GM18870 (cell line): ENCODE measurements at regions not wholly inside any gene's neighbourhood (a gene's known extent, or its start where the extent isn't known, plus 50 kb on each side); places are given as distances from the start of the nearest gene placed in this dataset.

Experiments
- ATAC-seq: cut with Tn5 transposase; IDR thresholded peaks from one replicate; pipeline ENCODE4 v1.9.1; 2021; ENCODE audit warnings: moderate library complexity; ENCODE audit not compliant: unreplicated experiment

GRCh38 chr5:61894046-61894445 is 412.0 kb upstream of the KIF2A start:
- ATAC-seq = no peak

GRCh38 chr5:61896811-61897210 is 409.2 kb upstream of the KIF2A start:
- ATAC-seq = no peak

- ATAC-seq = no peak
These were observed 408.8 kb upstream of the KIF2A start for GRCh38 chr5:61897251-61897650.

DNA sequence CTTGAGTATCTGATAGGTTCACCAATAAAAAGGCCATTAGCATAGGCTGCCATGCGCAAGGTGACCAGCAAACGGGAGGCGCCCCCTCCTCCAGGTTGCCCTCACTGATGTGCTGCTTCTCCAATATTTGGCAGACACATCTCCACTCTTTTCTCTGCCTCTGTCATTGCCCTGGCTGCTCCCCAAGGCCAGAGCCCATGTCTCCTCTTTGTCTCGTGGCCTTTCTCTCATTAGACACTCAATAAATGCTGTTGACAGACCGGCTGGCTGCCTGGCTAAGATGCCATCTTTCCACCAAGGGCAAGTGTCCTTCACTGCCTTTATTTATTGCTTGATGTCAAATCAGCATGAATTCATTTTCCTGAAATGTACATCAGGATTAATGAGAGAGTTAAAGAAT is 404.0 kb upstream of the KIF2A start:
- no peak for ATAC-seq

- ATAC-seq = no peak
These were observed 401.3 kb upstream of the KIF2A start for GRCh38 chr5:61904730-61905129.

DNA sequence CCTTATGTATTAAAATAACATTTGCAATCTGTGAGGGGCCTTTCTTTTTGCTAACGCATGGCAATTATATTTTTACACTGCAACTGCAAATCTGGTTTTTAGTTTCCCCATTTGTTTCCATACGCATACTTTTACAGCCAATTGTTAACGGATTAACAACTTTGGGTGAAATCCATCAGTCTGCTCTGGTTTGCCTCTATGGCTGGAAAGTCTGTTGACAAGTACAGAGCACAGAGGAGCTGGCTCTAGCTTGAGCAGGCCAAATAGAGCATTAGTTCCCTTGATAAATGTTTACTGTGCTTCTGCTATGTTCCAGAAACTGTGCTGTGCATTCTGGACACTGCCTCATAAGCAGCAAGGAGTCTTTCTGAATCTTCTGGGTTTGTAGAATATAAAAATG is 400.4 kb upstream of the KIF2A start:
- ATAC-seq = no peak

GRCh38 chr5:61906820-61907219 is 399.2 kb upstream of the KIF2A start:
- no peak for ATAC-seq

- ATAC-seq = no peak
These were observed 398.0 kb upstream of the KIF2A start for GRCh38 chr5:61907995-61908394.

- ATAC-seq = no peak
These were observed 395.2 kb upstream of the KIF2A start for GRCh38 chr5:61910771-61911170.

GRCh38 chr5:61912559-61912958 is 393.4 kb upstream of the KIF2A start:
- ATAC-seq = no peak

- no peak for ATAC-seq
These were observed 390.4 kb upstream of the KIF2A start for GRCh38 chr5:61915646-61916045.

DNA sequence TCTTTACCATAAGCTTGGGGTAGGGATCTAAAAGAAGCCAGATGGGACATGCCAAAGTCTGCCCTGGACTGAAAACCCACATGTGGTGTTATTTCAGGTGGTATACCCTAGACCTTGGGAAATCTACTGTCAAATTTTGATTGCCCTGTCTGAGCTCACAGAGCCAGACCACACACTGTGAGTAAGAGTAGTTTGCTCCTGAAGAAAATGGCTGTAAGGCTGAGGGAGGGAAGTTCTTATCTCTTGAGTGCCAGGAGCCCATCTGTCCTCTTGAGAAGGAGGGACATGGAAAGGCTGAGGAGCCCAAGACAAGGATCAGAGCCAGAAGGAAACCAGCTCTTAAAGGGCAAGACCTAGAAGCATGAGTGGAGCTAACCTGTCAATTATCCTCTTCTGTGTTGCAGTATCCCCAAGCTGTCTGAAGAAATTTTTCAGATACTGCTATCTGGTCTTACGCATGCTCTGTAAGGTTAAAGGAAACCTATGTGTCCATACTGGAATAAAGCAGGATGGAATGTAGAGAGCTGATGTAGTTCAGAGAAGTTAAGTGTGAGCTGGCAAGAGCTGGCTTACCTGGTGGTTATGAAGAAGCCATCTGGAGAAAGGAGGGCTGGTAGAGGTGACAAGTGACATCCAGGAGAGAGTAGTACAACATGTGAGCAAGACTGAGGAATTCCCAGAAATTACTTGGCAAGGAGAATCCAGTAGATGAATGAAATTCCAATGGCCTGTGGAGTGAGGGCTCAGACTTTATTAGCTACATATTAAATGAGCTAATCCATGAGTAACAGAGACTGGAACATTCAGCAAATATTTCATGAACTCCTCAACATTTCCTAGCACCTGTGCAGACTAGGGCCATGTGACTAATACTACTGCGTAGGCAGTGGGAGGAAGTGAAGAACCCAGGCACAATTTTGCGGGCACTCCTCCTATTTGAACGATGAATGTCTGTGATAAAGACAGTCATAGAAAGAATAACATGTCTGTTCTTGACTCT is 389.1 kb upstream of the KIF2A start:
- no peak for ATAC-seq

- ATAC-seq = no peak
These were observed 387.4 kb upstream of the KIF2A start for GRCh38 chr5:61918611-61919010.

DNA sequence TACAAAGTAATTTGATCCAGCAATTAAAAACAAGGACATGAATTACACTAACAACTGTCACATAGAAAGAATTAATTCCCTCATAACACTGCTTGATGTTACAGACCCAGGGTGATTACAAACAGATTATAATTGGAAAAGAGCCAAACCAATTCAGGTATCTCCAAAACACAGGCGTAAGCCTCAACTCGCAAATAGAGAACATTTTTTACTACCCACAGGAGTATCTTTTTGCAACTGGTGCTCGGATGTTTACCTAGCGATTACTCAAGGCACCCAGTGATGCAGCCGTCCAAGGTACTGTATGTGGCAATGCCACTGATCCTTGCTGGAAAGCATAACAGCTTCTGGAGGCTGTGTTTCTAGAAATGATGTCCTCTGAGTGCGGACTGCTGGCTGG is 386.1 kb upstream of the KIF2A start:
- no peak for ATAC-seq

DNA sequence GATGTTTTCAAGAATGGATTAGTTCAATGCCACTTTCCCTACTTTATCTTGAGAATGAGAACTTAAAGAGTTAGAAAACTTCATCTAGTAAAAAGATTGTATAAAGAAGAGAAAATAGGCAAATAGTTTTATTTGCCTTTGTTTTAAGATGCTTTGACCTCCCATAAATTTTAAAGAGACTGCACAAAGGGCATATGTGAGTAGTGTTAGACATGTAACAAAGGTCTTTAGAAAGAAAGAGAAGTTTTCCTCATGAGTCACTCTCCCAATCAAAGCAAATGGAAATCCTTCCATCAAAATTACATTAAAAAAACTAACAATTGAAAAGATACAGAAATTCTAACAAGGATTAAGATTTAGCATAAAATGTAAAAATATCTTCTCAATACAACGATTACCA is 381.8 kb upstream of the KIF2A start:
- no peak for ATAC-seq

GRCh38 chr5:61926911-61927310 is 379.1 kb upstream of the KIF2A start:
- ATAC-seq = no peak

GRCh38 chr5:61931236-61931635 is 374.8 kb upstream of the KIF2A start:
- ATAC-seq = no peak

DNA sequence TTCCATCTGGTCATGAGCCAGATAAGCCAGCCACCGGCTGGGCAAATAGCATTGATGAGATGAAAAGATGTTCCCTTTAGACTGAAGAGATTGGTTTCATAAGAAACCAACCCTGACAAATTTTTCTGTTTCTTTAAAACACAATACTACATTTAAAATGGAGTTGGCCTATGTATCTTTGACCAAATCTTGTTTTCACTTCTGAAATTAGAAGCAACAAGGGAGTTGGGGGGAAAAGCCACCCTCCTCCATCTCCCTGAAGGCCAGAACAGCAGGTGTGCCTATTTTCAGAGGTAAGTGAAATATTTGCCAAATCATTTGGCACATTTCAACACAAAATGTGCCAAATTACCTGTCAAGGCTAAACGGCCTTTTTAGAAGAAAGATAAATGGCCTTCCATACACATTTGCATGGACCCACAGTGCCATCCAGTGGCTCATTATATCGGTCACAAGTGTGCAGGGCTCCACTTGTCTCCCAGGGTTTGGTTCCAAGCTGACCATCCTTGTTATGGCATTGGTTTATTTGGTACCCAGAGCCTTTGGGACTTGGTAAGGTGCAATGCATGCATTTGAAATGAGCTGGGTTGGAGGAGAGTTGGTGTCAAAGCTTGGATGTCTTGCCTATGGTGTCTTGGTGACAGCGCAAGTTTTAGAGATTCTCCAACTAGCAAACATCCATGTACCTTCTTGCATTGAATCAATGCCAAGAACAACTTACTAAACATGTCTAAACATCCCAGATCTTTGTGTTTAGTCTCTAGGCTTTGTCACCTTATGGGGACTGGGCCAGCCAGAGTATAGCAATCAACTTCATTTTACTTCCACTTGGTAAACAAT is 372.0 kb upstream of the KIF2A start:
- peak; percentile 67 for ATAC-seq

GRCh38 chr5:61941637-61942036 is 364.4 kb upstream of the KIF2A start:
- ATAC-seq = no peak

- ATAC-seq = no peak
These were observed 363.4 kb upstream of the KIF2A start for GRCh38 chr5:61942462-61943049.

DNA sequence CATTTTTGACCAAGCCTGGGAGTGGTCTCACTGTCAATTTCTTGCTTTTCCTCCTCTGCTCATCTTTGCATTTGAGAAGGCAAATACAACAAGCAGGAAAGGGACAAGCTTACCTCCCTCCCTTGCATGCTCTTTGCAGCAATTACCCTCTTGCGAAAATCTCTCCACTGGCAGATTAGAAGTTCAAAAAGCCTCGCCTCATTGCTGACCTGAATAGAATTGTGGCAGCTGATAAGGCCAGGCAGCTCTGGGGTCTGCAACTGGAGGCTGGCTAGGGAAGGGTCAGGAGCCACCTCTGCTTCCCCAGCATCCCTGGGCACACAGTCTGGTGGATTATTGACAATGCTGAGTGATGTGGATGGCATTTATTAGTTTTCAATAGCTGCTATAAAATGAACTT is 362.3 kb upstream of the KIF2A start:
- no peak for ATAC-seq
